ENCODE measurements at regions not wholly inside any gene's neighbourhood (a gene's known extent, or its start where the extent isn't known, plus 50 kb on each side); places are given as distances from the start of the nearest gene placed in this dataset.

- TF ChIP-seq, protein P1, sequence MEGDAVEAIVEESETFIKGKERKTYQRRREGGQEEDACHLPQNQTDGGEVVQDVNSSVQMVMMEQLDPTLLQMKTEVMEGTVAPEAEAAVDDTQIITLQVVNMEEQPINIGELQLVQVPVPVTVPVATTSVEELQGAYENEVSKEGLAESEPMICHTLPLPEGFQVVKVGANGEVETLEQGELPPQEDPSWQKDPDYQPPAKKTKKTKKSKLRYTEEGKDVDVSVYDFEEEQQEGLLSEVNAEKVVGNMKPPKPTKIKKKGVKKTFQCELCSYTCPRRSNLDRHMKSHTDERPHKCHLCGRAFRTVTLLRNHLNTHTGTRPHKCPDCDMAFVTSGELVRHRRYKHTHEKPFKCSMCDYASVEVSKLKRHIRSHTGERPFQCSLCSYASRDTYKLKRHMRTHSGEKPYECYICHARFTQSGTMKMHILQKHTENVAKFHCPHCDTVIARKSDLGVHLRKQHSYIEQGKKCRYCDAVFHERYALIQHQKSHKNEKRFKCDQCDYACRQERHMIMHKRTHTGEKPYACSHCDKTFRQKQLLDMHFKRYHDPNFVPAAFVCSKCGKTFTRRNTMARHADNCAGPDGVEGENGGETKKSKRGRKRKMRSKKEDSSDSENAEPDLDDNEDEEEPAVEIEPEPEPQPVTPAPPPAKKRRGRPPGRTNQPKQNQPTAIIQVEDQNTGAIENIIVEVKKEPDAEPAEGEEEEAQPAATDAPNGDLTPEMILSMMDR (IDR thresholded peaks at IDR 0.05), result no peak
- no peak for TF ChIP-seq ZFX (IDR thresholded peaks at IDR 0.05; ENCODE audit: borderline replicate concordance)
Observed at GRCh38 chr9:108109927-108110690, 620.5 kb upstream of the KLF4 start.

Measured in 22Rv1 (cell line).